ENCODE measurements at regions not wholly inside any gene's neighbourhood (a gene's known extent, or its start where the extent isn't known, plus 50 kb on each side); places are given as distances from the start of the nearest gene placed in this dataset.

GRCh38 chr10:59125666-59126065 lies 50.8 kb upstream of the PHYHIPL start:
- no peak for DNase-seq (ENCODE audit: extremely low read depth, low read depth)

GRCh38 chr10:59126261-59126660 lies 50.2 kb upstream of the PHYHIPL start:
- DNase-seq (ENCODE audit: extremely low read depth, low read depth): no peak

Data from NCI-H460 (cell line).